NCI-H2107 treated with DMSO at 0.1 percent for 48 hours (cell line): ENCODE measurements at regions not wholly inside any gene's neighbourhood (a gene's known extent, or its start where the extent isn't known, plus 50 kb on each side); places are given as distances from the start of the nearest gene placed in this dataset.

Experiments used
- DNase-seq: peaks from one replicate; lab custom pipeline; 2025; ENCODE audit not compliant: unreplicated experiment; lab: John Stamatoyannopoulos, UW

- DNase-seq = no peak
Observed at GRCh38 chr14:26137161-26137560, 460.7 kb downstream of the NOVA1 start.

- no peak for DNase-seq
Observed at GRCh38 chr14:26132061-26132645, 465.7 kb downstream of the NOVA1 start.

GRCh38 chr14:26130690-26131089 lies 467.1 kb downstream of the NOVA1 start:
- DNase-seq = no peak

- no peak for DNase-seq
Observed at GRCh38 chr14:26128931-26129671, 468.7 kb downstream of the NOVA1 start.

- DNase-seq = peak; percentile 36
Observed at GRCh38 chr14:26124896-26125438, 472.9 kb downstream of the NOVA1 start.

GRCh38 chr14:26123459-26123858 lies 474.4 kb downstream of the NOVA1 start:
- no peak for DNase-seq

- no peak for DNase-seq
Observed at GRCh38 chr14:26121181-26121580, 476.7 kb downstream of the NOVA1 start.

GRCh38 chr14:26113911-26114640 lies 483.8 kb downstream of the NOVA1 start:
- DNase-seq = no peak

GRCh38 chr14:26104717-26105116 lies 493.1 kb downstream of the NOVA1 start:
- no peak for DNase-seq

GRCh38 chr14:26097852-26098251 lies 500.0 kb downstream of the NOVA1 start:
- DNase-seq = no peak

- DNase-seq = no peak
Observed at GRCh38 chr14:26088275-26088674, 509.6 kb downstream of the NOVA1 start.

GRCh38 chr14:26081043-26081442 lies 516.8 kb downstream of the NOVA1 start:
- DNase-seq = no peak

GRCh38 chr14:26078561-26078960 lies 519.3 kb downstream of the NOVA1 start:
- no peak for DNase-seq

- DNase-seq = no peak
Observed at GRCh38 chr14:26074892-26075291, 522.9 kb downstream of the NOVA1 start.

GRCh38 chr14:26070443-26070842 lies 527.4 kb downstream of the NOVA1 start:
- no peak for DNase-seq

GRCh38 chr14:26067786-26068459 lies 529.9 kb downstream of the NOVA1 start:
- no peak for DNase-seq

GRCh38 chr14:26067341-26067740 lies 530.5 kb downstream of the NOVA1 start:
- DNase-seq = no peak

GRCh38 chr14:26056036-26056616 lies 541.7 kb downstream of the NOVA1 start:
- no peak for DNase-seq

GRCh38 chr14:26032348-26032747 lies 565.5 kb downstream of the NOVA1 start:
- no peak for DNase-seq

- DNase-seq = no peak
Observed at GRCh38 chr14:26026384-26026783, 571.4 kb downstream of the NOVA1 start.

GRCh38 chr14:26023967-26024366 lies 573.9 kb downstream of the NOVA1 start:
- no peak for DNase-seq
